ENCODE measurements at regions not wholly inside any gene's neighbourhood (a gene's known extent, or its start where the extent isn't known, plus 50 kb on each side); places are given as distances from the start of the nearest gene placed in this dataset.
"Not testable (repeated sequence)": the region's sequence is repeated elsewhere in the genome, so short reads cannot be mapped to it uniquely, and the experiment has no call there.

- H3K4me1 ChIP-seq, result no peaks in the 10 kb centered on the region
- H3K27ac ChIP-seq, result no peak overlapping the region
- no peak overlapping the region for H3K4me3 ChIP-seq
- no peak for TF ChIP-seq CTCF (IDR thresholded peaks at IDR 0.05)
- H3K36me3 ChIP-seq, result no peaks in the 10 kb centered on the region
- no peaks in the 10 kb centered on the region for H3K9me3 ChIP-seq
- no peak for DNase-seq (ENCODE audit: low spot score)
- H3K27me3 ChIP-seq, result no peaks in the 10 kb centered on the region
Measured at GRCh38 chr3:67946436-67946835, 292.0 kb upstream of the SUCLG2 start.

- no peaks in the 10 kb centered on the region for H3K4me1 ChIP-seq
- no peaks in the 10 kb centered on the region for H3K36me3 ChIP-seq
- no peak overlapping the region for H3K27ac ChIP-seq
- TF ChIP-seq CTCF (IDR thresholded peaks at IDR 0.05), result no peak
- H3K4me3 ChIP-seq, result no peak overlapping the region
- H3K9me3 ChIP-seq, result no peaks in the 10 kb centered on the region
- DNase-seq (ENCODE audit: low spot score), result no peak
- no peaks in the 10 kb centered on the region for H3K27me3 ChIP-seq
Measured at GRCh38 chr3:67943546-67943945, 289.1 kb upstream of the SUCLG2 start.

- H3K36me3 ChIP-seq, result no peaks in the 10 kb centered on the region
- no peak for TF ChIP-seq CTCF (IDR thresholded peaks at IDR 0.05)
- H3K4me1 ChIP-seq, result no peaks in the 10 kb centered on the region
- DNase-seq (ENCODE audit: low spot score), result no peak
- no peaks in the 10 kb centered on the region for H3K9me3 ChIP-seq
- H3K27ac ChIP-seq, result no peak overlapping the region
- no peaks in the 10 kb centered on the region for H3K27me3 ChIP-seq
- H3K4me3 ChIP-seq, result no peak overlapping the region
Measured at GRCh38 chr3:67941433-67942030, 287.1 kb upstream of the SUCLG2 start.

- Histone ChIP-seq H3K4me1 (no peaks in the 10 kb centered on the region), H3K27ac (peak overlapping the region in 1 of 2 donors; percentile 49), H3K27me3 (no peaks in the 10 kb centered on the region), H3K9me3 (peaks cover 0 to 5% of the 10 kb centered on the region in 2 donors), H3K4me3 (no peak overlapping the region), H3K36me3 (no peaks in the 10 kb centered on the region)
- peak; percentile 63 for DNase-seq (ENCODE audit: low spot score)
- no peak for TF ChIP-seq CTCF (IDR thresholded peaks at IDR 0.05)
Measured at GRCh38 chr3:67940210-67940952, 286.0 kb upstream of the SUCLG2 start.

- no peak overlapping the region for H3K4me3 ChIP-seq
- no peak overlapping the region for H3K27ac ChIP-seq
- DNase-seq (ENCODE audit: low spot score), result no peak
- H3K9me3 ChIP-seq, result peaks cover 0 to 13% of the 10 kb centered on the region in 2 donors
- TF ChIP-seq CTCF (IDR thresholded peaks at IDR 0.05), result no peak
- no peaks in the 10 kb centered on the region for H3K4me1 ChIP-seq
- no peaks in the 10 kb centered on the region for H3K36me3 ChIP-seq
- H3K27me3 ChIP-seq, result no peaks in the 10 kb centered on the region
Measured at GRCh38 chr3:67937498-67938118, 283.2 kb upstream of the SUCLG2 start.

GRCh38 chr3:67930394-67930793 is 276.0 kb upstream of the SUCLG2 start:
- not testable (repeated sequence) for H3K4me1 ChIP-seq; H3K27me3 ChIP-seq; H3K27ac ChIP-seq; H3K36me3 ChIP-seq; H3K4me3 ChIP-seq; DNase-seq (ENCODE audit: low spot score)
- peaks cover 0 to 11% of the 10 kb centered on the region in 2 donors for H3K9me3 ChIP-seq

All from right atrium auricular region (tissue), 2 donors.